HG02981 (cell line): ENCODE measurements at regions not wholly inside any gene's neighbourhood (a gene's known extent, or its start where the extent isn't known, plus 50 kb on each side); places are given as distances from the start of the nearest gene placed in this dataset.
"Not testable (repeated sequence)": the region's sequence is repeated elsewhere in the genome, so short reads cannot be mapped to it uniquely, and the experiment has no call there.

Experiments used
- ATAC-seq: cut with Tn5 transposase; IDR thresholded peaks from one replicate; pipeline ENCODE4 v1.9.1; 2021; ENCODE audit warnings: mild to moderate bottlenecking, moderate library complexity; ENCODE audit not compliant: unreplicated experiment

DNA sequence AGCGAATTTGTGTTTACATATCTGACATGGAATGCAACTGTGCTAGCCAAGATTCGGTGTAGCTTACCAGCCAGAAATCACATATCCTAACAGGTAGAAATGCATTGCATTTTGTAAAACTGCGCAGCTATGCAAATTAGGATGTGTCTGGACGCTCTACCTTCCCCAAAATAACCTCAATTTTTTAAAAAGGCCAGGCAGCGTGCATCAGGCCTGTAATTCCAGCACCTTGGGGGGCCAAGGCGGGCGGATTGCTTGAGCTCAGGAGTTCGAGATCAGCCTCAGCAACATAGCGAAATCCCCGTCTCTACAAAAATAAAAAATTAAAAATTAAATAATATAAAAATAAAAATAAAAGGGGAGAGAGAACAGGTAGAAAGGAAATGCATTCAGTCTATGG lies 305.0 kb downstream of the TYW1 start:
- ATAC-seq: no peak

- ATAC-seq: peak; percentile 78
Observed at GRCh38 chr7:67302113-67303039, 305.7 kb downstream of the TYW1 start.

DNA sequence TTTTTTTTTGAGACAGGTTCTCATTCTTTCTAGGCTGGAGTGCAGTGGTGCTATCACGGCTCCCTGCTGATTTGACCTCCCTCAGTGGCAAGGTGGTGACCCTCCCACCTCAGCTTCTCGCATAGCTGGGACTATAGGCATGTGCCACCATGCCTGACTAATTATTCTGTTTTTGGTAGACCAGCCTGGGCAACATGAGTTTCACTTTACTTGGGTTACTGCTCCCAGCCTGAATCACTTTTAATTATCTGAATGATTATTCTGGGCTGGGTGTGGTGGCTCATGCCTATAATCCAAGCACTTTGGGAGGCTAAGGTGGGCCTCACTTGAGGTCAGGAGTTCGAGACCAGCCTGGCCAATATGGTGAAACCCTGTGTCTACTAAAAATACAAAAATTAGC lies 308.2 kb downstream of the TYW1 start:
- ATAC-seq: not testable (repeated sequence)

DNA sequence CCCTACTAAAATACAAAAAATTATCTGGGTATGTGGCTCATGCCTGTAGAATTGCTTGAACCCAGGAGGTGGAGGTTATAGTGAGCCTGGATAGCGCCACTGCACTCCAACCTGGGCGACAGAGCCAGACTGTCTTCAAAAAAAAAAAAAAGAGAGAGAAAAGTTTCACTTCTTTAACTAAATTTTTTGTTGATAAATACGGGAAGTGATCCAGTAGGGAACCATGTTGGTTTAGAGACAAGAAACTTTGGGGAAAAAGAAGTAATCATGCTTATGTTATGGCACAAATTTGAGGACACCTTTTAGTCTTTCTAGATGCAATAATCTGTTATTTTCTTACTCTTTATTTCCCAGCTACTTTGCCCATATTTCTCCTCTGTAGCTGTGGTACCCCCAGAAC lies 309.7 kb downstream of the TYW1 start:
- no peak for ATAC-seq

DNA sequence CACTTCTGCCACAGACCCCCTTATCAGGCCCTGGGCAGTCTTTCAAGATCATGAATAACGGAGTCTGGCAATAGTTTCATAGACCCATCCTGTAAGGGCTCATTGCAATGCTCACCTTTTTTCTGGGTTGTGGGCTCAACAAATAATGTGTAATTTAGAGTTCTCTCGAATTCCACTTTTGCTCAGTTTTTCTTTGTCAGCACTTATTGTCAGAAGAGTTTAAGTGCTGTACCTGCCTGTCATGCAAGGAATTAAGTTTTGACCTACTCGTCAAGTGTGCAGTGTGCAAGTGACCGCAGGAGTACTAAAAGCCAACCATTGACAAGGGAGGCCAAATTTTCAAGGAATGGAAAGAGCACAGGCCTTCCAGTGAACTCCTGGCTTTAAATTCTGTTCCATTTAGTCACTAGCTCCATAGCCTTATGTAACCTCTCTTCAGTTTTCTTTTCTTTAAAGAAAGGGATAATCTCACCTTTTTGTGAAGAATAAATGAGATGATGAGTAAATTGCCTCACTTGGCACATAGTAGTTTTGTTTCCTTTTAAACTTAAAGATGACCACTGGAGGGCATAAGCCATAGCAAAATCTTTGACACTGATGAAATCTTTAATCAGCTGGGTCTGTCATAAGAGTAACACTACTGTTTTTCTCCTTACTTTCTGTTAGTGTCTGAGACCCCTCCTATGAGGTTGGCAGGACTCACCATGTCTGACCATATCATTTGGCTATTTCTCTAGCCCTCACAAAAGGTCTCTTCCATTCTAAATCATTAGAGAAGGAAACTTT lies 313.3 kb downstream of the TYW1 start:
- no peak for ATAC-seq

DNA sequence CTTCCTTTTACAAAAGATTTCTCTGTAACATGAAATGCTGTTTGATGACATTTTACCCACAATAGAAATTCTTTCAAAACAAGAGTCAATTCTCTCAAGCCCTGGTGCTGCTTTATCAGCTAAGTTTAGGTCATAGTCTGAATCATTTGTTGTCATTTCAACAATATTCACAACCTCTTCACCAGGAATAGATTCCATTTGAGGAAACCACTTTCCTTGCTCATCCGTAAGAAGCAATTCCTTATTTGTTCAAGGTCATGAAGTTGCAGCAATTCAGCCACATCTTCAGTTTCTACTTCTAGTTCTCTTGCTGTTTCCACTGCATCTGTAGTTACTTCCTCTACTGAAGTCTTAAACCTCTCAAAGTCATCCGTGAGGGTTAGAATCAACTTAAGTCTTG lies 315.3 kb downstream of the TYW1 start:
- no peak for ATAC-seq

DNA sequence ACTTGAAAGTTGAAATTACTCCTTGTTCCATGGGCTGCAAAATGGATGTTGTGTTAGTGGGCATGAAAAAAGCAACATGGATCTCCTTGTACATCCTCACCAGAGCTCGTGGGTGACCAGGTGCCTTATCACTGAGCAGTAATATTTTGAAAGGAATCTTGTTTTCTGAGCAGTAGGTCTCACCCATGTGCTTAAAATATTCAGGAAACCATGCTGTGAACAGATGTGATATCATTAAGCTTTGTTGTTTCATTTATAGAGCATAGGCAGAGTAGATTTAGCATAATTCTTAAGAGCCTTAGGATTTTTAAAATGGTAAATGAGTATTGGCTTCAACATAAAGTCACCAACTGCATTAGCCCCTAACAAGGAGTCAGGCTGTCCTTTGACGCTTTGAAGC lies 316.6 kb downstream of the TYW1 start:
- no peak for ATAC-seq

DNA sequence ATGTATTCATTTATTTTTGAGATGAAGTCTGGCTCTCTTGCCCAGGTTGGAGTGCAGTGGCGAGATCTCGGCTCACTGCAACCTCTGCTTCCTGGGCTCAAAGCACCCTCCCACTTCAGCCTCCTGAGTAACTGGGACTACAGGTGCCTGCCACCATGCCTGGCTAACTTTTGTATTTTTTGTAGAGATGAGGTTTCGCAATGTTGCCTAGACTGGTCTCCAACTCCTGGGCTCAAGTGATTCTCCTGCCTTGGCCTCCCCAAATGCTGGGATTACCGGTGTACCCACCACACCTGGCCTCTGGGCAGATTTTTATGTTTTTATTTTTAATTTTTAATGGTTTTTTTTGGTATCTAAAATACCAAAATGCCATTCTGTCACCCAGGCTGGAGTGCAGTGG lies 320.3 kb downstream of the TYW1 start:
- ATAC-seq: not testable (repeated sequence)

- not testable (repeated sequence) for ATAC-seq
Observed at GRCh38 chr7:67328257-67328656, 331.6 kb downstream of the TYW1 start.

DNA sequence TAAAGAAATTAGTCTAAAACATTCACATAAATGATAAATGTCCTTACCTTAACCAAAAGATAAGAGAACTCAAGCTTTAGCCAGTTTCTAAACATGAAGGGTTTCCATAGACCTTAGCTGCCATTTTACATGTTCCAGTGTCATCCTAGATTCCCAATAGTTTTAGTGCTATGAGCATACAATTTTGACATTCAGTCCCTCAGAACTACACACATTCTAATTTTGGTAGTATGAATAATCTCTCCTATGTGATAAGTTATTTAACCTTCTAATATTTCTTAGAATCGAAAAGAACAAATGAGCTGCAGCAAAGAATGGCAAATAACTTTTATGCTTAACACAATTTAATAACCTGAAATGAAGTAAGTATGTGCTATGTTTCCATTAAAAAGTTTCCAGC lies 338.5 kb downstream of the TYW1 start:
- not testable (repeated sequence) for ATAC-seq

GRCh38 chr7:67335663-67336062 lies 339.0 kb downstream of the TYW1 start:
- not testable (repeated sequence) for ATAC-seq

DNA sequence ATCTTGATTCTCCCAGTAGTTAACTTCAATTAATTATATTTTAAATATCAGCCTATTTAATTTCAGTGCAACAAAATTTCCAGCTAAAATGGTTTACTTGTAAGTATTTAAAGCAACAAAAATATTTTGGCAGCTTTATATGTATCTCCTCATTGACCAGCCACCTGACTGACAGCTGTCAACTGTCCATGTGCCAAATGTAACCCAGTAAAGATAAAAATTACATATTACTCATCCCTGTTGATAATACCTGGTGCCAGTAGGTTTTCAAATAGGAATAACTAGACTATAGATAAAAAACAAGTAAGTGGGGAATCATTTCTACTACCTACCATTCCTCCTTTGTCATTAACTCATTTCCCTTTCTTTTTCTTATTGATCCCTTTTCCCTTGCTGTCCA lies 341.9 kb downstream of the TYW1 start:
- ATAC-seq: not testable (repeated sequence)

DNA sequence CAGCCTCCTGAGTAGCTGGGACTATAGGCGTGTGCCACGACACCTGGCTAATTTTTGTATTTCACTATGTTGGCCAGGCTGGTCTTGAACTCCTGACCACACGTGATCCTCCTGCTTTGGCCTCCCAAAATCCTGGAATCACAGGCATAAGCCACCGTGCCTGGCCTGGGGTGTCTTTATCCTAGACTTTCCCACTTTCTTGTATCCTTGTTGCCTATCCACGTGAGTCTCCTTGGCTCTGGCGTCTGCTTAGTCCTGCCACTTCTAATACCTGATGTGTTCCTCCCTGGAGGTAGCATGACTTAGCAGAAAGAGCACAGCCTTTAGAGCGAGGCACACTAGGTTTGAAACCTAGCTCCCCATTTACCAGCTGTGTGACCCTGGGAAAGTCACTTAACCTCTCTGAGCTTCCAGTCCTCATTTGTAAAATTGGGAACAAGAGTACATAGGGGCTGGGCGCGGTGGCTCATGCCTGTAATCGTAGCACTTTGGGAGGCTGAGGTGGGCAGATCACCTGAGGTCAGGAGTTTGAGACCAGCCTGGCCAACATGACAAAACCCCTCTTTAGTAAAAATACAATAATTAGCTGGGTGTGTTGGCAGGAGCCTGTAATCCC lies 344.6 kb downstream of the TYW1 start:
- ATAC-seq: no peak

GRCh38 chr7:67343114-67343513 lies 346.5 kb downstream of the TYW1 start:
- no peak for ATAC-seq

- ATAC-seq: no peak
Observed at GRCh38 chr7:67343572-67343971, 346.9 kb downstream of the TYW1 start.

DNA sequence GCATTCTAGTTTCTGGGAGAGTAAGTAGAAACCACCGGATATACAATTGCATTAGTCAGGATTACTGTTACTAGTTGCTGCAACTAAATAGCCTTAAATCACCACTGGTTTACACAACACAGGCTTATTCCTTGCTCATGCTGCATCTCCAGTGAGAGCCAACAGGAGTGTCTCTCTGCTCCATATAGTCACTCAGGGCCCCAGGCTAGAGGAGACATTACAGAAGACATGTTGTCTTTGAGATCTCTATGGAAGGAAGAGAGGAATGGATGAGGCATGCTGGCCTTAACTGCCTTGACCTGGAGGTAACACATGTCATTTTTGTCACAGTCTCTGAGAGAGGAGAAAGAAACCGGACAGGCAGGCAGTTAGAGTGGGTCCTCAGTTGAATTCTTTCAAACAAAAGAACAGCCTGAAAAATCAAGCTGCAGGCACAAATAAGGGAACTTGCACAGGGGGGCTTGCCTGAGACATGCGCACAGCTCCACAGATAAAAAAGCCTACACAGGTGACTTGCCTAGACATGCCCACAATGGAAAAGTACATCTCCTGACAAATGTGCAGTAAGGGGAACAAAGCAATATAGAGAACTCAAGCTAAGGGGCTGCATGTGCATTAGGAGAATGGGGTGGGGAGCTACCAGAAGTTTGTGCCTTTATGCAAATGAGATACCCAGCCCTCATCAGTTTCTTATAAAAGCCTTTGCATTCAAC lies 348.0 kb downstream of the TYW1 start:
- no peak for ATAC-seq

DNA sequence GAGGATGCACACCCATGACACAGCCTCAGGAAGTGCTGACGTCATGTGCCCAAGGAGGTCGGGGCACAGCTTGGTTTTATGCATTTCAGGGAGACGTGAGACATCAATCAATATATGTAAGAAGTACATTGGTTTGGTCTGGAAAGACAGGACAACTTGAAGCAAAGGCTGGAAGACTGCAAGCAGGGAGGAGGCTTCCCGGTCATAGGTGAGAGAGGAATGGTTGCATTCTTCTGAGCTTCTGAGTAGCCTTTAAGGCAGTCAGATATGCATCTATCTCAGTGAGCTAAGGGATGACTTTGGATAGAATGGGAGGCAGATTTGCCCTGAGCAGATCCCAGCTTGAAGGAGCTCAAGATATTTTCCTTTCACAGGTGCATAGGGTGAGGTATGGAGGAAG lies 349.5 kb downstream of the TYW1 start:
- no peak for ATAC-seq

GRCh38 chr7:67346876-67347275 lies 350.2 kb downstream of the TYW1 start:
- no peak for ATAC-seq

DNA sequence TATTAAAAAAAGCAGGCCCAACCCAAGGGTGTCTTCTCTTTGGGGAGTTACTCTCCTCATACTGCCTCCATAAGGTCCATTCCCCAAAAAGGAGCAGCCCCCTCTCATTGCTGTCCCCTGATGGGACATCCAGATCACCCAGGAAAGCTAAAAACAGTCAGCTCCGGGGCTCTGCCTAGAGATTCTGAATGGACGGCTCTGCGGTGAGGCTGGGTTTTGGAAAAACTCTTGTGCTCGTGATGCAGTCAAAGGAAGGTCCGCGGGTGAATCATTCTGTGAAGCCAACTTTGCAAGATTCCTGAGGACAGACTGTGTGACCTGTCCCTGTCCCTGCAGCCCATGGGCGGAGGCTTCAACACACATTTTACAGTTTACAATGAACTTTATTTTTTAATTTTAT lies 351.5 kb downstream of the TYW1 start:
- no peak for ATAC-seq

DNA sequence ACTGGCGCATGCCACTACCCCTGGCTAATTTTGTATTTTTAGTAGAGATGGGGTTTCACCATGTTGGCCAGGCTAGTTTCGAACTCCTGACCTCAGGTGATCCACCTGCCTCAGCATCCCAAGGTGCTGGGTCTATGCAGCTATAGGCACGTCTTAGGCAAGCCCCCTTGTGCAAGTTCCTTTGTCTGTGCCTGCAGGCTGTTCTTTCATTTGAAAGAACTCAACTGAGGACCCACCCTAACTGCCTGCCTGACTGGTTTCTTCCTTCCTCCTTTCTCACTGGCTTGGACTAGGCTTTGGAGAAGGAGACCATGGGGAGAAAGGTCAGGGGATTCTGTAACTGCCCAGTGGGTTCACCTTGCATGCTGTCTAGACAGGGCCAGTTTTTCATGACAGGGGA lies 361.0 kb downstream of the TYW1 start:
- not testable (repeated sequence) for ATAC-seq

DNA sequence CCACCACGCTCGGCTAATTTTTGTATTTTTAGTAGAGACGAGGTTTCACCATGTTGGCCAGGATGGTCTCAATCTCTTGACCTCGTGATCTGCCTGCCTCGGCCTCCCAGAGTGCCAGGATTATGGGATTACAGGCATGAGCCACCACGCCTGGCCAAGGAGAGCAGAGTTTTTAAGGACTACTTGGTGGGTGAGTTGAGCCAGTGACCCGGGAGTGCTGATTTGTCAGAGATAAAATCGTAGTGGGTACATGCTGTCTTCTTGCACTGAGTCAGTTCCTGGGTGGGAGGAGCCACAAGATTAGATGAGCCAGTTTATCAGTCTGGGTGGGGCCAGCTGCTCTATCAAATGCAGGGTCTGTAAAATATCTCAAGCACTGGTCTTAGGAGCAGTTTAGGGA lies 361.7 kb downstream of the TYW1 start:
- ATAC-seq: not testable (repeated sequence)
